ENCODE measurements at regions not wholly inside any gene's neighbourhood (a gene's known extent, or its start where the extent isn't known, plus 50 kb on each side); places are given as distances from the start of the nearest gene placed in this dataset.
"Not testable (repeated sequence)": the region's sequence is repeated elsewhere in the genome, so short reads cannot be mapped to it uniquely, and the experiment has no call there.

DNA sequence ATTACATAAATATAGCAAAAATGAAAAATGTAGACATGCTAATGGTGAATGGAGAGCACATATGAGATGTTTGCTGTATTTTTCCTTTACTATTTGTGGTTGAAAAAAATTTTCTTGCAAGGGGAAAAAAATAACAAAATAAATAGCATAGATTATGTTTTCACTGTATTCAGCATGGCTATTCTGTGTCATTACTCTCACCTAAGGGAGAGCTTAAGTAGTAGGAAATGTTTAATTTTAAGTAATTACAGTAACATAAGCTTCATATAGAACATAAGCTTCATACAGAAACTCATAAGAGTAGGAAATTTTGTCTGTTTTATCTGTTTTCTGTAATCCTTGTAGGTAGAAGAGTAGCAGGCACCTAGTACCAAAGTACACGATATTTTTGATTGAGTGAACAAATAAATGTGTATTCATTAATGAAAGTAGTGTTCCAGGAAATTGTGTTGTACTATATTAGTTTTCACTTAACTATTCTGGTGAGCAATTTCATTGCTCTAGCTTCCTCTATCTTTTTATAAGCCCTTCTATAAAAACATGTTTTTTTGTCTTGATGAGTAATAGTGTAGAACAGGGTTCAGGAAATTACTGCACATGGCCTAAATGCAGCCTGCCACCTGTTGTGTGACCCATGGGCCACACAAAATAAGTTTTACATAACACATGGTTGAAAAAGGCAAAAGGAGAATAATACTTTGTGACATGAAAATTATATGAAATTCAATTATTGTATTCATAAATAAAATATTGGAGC is 1025.0 kb upstream of the CDH10 start:
- Histone ChIP-seq H3K27me3 (ENCODE audit: control insufficient read depth in 5 of 5, insufficient read depth in 4 of 5, low read length in 5 of 5) (no peaks in the 10 kb centered on the region), H3K27ac (ENCODE audit: low read depth, low read length) (no peak overlapping the region), H3K4me3 (ENCODE audit: low read depth in 1 of 5, low read length in 5 of 5) (no peak overlapping the region), H3K36me3 (ENCODE audit: control insufficient read depth in 5 of 5, insufficient read depth in 5 of 5, low read length in 5 of 5) (no peaks in the 10 kb centered on the region), H3K9ac (ENCODE audit: low read length in 5 of 5) (no peak overlapping the region), H3K9me3 (ENCODE audit: control insufficient read depth in 5 of 5, low read length in 5 of 5) (peaks cover 0 to 5% (median 4%) of the 10 kb centered on the region in 5 donors), H3K4me1 (ENCODE audit: control insufficient read depth in 5 of 5, insufficient read depth in 5 of 5, low read length in 5 of 5) (no peaks in the 10 kb centered on the region)

DNA sequence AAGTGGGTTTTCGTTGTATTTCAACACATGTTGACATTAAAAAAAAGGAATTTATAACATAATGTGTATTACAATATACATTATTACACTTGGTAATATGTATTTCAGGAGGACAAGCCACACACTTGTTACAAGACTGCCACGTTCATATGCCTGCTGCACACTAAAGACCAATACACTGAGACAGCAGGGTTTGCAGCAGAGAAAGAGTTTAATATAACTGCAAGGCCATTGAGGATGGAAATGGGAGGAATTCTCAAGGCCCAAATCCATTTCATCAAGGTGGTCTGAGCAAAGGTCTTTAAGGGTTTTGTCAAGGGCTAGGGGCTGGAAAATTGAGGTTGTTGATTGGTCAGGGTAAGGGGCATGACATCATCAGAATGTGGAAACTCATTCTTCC is 1017.8 kb upstream of the CDH10 start:
- peaks cover 0 to 17% (median 13%) of the 10 kb centered on the region in 5 donors for H3K9me3 ChIP-seq (ENCODE audit: control insufficient read depth in 5 of 5, low read length in 5 of 5)

GRCh38 chr5:25650316-25650715 is 1005.5 kb upstream of the CDH10 start:
- not testable (repeated sequence) for H3K9ac ChIP-seq (ENCODE audit: low read length in 5 of 5); H3K27ac ChIP-seq (ENCODE audit: low read depth, low read length); H3K27me3 ChIP-seq (ENCODE audit: control insufficient read depth in 5 of 5, insufficient read depth in 4 of 5, low read length in 5 of 5); H3K9me3 ChIP-seq (ENCODE audit: control insufficient read depth in 5 of 5, low read length in 5 of 5); H3K4me3 ChIP-seq (ENCODE audit: low read depth in 1 of 5, low read length in 5 of 5); H3K4me1 ChIP-seq (ENCODE audit: control insufficient read depth in 5 of 5, insufficient read depth in 5 of 5, low read length in 5 of 5); H3K36me3 ChIP-seq (ENCODE audit: control insufficient read depth in 5 of 5, insufficient read depth in 5 of 5, low read length in 5 of 5)

More for the DNA sequence above, 1017.8 kb upstream of the CDH10 start:
- no peaks in the 10 kb centered on the region for H3K27me3 ChIP-seq (ENCODE audit: control insufficient read depth in 5 of 5, insufficient read depth in 4 of 5, low read length in 5 of 5)
- H3K4me3 ChIP-seq (ENCODE audit: low read depth in 1 of 5, low read length in 5 of 5): peak overlapping the region in 1 of 5 donors; percentile 35
- H3K36me3 ChIP-seq (ENCODE audit: control insufficient read depth in 5 of 5, insufficient read depth in 5 of 5, low read length in 5 of 5): no peaks in the 10 kb centered on the region
- H3K27ac ChIP-seq (ENCODE audit: low read depth, low read length): no peak overlapping the region
- no peak overlapping the region for H3K9ac ChIP-seq (ENCODE audit: low read length in 5 of 5)
- no peaks in the 10 kb centered on the region for H3K4me1 ChIP-seq (ENCODE audit: control insufficient read depth in 5 of 5, insufficient read depth in 5 of 5, low read length in 5 of 5)

GRCh38 chr5:25649628-25650265 is 1005.0 kb upstream of the CDH10 start:
- Histone ChIP-seq H3K36me3 (ENCODE audit: control insufficient read depth in 5 of 5, insufficient read depth in 5 of 5, low read length in 5 of 5) (no peaks in the 10 kb centered on the region), H3K9me3 (ENCODE audit: control insufficient read depth in 5 of 5, low read length in 5 of 5) (peaks cover 0 to 3% (median 0%) of the 10 kb centered on the region in 5 donors), H3K4me3 (ENCODE audit: low read depth in 1 of 5, low read length in 5 of 5) (no peak overlapping the region), H3K27ac (ENCODE audit: low read depth, low read length) (no peak overlapping the region), H3K4me1 (ENCODE audit: control insufficient read depth in 5 of 5, insufficient read depth in 5 of 5, low read length in 5 of 5) (no peaks in the 10 kb centered on the region), H3K27me3 (ENCODE audit: control insufficient read depth in 5 of 5, insufficient read depth in 4 of 5, low read length in 5 of 5) (no peaks in the 10 kb centered on the region), H3K9ac (ENCODE audit: low read length in 5 of 5) (no peak overlapping the region)

DNA sequence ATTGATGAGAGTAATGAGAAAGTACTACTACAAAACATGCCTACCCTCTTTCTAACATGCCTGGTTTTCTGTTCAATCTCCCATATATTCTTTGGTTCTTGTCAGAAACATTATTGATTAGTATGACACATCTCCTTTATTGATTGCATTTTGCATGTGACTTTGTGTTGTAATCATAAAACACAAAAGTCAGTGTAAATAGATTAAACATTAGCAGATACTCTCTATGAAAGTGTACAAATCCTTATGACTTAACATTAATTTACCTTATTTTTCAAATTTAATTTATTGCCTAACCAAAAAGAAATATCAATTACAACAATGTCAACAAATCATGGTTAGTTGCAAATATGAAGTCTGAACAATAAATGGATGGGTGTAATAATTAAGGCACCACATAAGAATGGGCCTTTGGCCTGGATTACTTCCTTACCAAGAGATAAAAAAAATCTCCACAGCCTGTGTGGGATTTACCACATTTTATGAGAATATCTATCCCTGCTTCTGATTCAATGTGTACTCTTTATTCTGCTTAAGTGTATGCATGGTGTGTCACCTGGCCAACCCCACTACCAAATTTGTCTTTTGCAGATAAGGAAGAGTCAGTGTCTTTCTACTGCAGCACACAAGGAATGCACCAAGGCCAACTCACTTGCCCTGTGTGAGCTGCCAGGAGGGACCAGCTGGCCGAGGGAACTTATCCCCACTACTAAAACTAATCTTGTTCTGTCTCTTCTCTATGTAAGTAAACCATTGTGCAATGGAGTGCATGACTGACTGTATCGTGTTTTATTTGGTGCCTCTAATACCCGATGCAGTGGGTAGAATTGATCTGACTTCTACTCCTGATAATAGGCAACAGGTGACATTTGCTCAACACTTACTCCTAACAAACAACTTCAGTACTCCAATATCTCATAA is 1001.9 kb upstream of the CDH10 start:
- no peak overlapping the region for H3K27ac ChIP-seq (ENCODE audit: low read depth, low read length)
- no peak overlapping the region for H3K4me3 ChIP-seq (ENCODE audit: low read depth in 1 of 5, low read length in 5 of 5)
- no peak overlapping the region for H3K9ac ChIP-seq (ENCODE audit: low read length in 5 of 5)
- no peaks in the 10 kb centered on the region for H3K4me1 ChIP-seq (ENCODE audit: control insufficient read depth in 5 of 5, insufficient read depth in 5 of 5, low read length in 5 of 5)
- no peaks in the 10 kb centered on the region for H3K36me3 ChIP-seq (ENCODE audit: control insufficient read depth in 5 of 5, insufficient read depth in 5 of 5, low read length in 5 of 5)
- peaks cover 0 to 3% (median 0%) of the 10 kb centered on the region in 5 donors for H3K9me3 ChIP-seq (ENCODE audit: control insufficient read depth in 5 of 5, low read length in 5 of 5)
- H3K27me3 ChIP-seq (ENCODE audit: control insufficient read depth in 5 of 5, insufficient read depth in 4 of 5, low read length in 5 of 5): no peaks in the 10 kb centered on the region

- Histone ChIP-seq H3K4me3 (ENCODE audit: low read depth in 1 of 5, low read length in 5 of 5) (no peak overlapping the region), H3K27me3 (ENCODE audit: control insufficient read depth in 5 of 5, insufficient read depth in 4 of 5, low read length in 5 of 5) (no peaks in the 10 kb centered on the region), H3K9me3 (ENCODE audit: control insufficient read depth in 5 of 5, low read length in 5 of 5) (no peaks in the 10 kb centered on the region)
Observed at GRCh38 chr5:25641124-25641523, 996.3 kb upstream of the CDH10 start.

GRCh38 chr5:25619273-25619672 is 974.5 kb upstream of the CDH10 start:
- Histone ChIP-seq H3K27me3 (ENCODE audit: control insufficient read depth in 5 of 5, insufficient read depth in 4 of 5, low read length in 5 of 5) (no peaks in the 10 kb centered on the region), H3K4me1 (ENCODE audit: control insufficient read depth in 5 of 5, insufficient read depth in 5 of 5, low read length in 5 of 5) (peaks cover 0 to 3% (median 0%) of the 10 kb centered on the region in 5 donors), H3K27ac (ENCODE audit: low read depth, low read length) (no peak overlapping the region), H3K36me3 (ENCODE audit: control insufficient read depth in 5 of 5, insufficient read depth in 5 of 5, low read length in 5 of 5) (no peaks in the 10 kb centered on the region), H3K9ac (ENCODE audit: low read length in 5 of 5) (no peak overlapping the region), H3K9me3 (ENCODE audit: control insufficient read depth in 5 of 5, low read length in 5 of 5) (peaks cover 0 to 4% (median 0%) of the 10 kb centered on the region in 5 donors), H3K4me3 (ENCODE audit: low read depth in 1 of 5, low read length in 5 of 5) (no peak overlapping the region)

More at GRCh38 chr5:25641124-25641523, 996.3 kb upstream of the CDH10 start:
- Histone ChIP-seq H3K4me1 (ENCODE audit: control insufficient read depth in 5 of 5, insufficient read depth in 5 of 5, low read length in 5 of 5) (no peaks in the 10 kb centered on the region), H3K9ac (ENCODE audit: low read length in 5 of 5) (no peak overlapping the region), H3K36me3 (ENCODE audit: control insufficient read depth in 5 of 5, insufficient read depth in 5 of 5, low read length in 5 of 5) (no peaks in the 10 kb centered on the region), H3K27ac (ENCODE audit: low read depth, low read length) (no peak overlapping the region)

DNA sequence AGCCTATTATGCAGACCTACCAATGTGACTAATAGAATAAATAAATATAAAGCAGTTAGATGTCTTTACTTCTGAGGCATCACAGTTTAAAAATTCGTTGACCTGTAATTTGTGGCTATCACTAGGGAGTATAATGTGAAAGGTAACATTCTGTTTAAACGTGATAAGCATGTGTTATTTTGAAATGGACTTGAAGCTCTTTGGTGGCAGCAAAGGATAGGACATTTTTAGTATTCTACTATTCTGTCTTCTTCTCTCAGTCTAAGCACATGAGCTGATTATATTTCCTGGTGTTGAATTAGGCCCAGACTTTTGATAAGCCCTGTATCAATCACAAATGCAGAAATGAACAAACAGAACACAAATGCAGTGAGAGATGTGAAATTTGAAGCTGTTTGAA is 974.0 kb upstream of the CDH10 start:
- no peaks in the 10 kb centered on the region for H3K36me3 ChIP-seq (ENCODE audit: control insufficient read depth in 5 of 5, insufficient read depth in 5 of 5, low read length in 5 of 5)
- no peaks in the 10 kb centered on the region for H3K27me3 ChIP-seq (ENCODE audit: control insufficient read depth in 5 of 5, insufficient read depth in 4 of 5, low read length in 5 of 5)
- peaks cover 0 to 5% (median 0%) of the 10 kb centered on the region in 5 donors for H3K9me3 ChIP-seq (ENCODE audit: control insufficient read depth in 5 of 5, low read length in 5 of 5)
- H3K4me3 ChIP-seq (ENCODE audit: low read depth in 1 of 5, low read length in 5 of 5): no peak overlapping the region
- H3K9ac ChIP-seq (ENCODE audit: low read length in 5 of 5): no peak overlapping the region
- H3K27ac ChIP-seq (ENCODE audit: low read depth, low read length): no peak overlapping the region
- peaks cover 0 to 3% (median 0%) of the 10 kb centered on the region in 5 donors for H3K4me1 ChIP-seq (ENCODE audit: control insufficient read depth in 5 of 5, insufficient read depth in 5 of 5, low read length in 5 of 5)

DNA sequence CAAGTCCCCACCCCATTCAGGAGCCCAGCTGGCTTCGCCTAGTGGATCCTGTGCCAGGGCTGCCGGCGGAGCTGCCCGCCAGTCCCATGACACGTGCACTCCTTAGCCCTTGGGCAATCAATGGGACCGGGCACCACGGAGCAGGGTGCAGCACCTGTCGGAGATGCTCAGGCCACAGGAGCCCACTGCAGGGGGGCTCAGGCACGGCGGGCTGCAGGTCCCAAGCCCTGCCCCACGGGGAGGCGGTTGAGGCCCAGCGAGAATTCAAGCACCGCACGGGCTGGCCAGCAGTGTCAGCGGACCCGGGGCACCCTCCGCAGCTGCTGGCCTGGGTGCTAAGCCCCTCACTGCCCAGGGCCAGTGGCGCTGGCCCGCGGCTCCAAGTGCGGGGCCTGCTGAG is 969.7 kb upstream of the CDH10 start:
- no peaks in the 10 kb centered on the region for H3K36me3 ChIP-seq (ENCODE audit: control insufficient read depth in 5 of 5, insufficient read depth in 5 of 5, low read length in 5 of 5)
- no peaks in the 10 kb centered on the region for H3K27me3 ChIP-seq (ENCODE audit: control insufficient read depth in 5 of 5, insufficient read depth in 4 of 5, low read length in 5 of 5)
- no peak overlapping the region for H3K9ac ChIP-seq (ENCODE audit: low read length in 5 of 5)
- H3K9me3 ChIP-seq (ENCODE audit: control insufficient read depth in 5 of 5, low read length in 5 of 5): peaks cover 0 to 5% (median 0%) of the 10 kb centered on the region in 5 donors
- no peak overlapping the region for H3K4me3 ChIP-seq (ENCODE audit: low read depth in 1 of 5, low read length in 5 of 5)
- no peak overlapping the region for H3K27ac ChIP-seq (ENCODE audit: low read depth, low read length)
- H3K4me1 ChIP-seq (ENCODE audit: control insufficient read depth in 5 of 5, insufficient read depth in 5 of 5, low read length in 5 of 5): peaks cover 0 to 3% (median 0%) of the 10 kb centered on the region in 5 donors
